ENCODE measurements at regions not wholly inside any gene's neighbourhood (a gene's known extent, or its start where the extent isn't known, plus 50 kb on each side); places are given as distances from the start of the nearest gene placed in this dataset.
"Not testable (repeated sequence)": the region's sequence is repeated elsewhere in the genome, so short reads cannot be mapped to it uniquely, and the experiment has no call there.

DNA sequence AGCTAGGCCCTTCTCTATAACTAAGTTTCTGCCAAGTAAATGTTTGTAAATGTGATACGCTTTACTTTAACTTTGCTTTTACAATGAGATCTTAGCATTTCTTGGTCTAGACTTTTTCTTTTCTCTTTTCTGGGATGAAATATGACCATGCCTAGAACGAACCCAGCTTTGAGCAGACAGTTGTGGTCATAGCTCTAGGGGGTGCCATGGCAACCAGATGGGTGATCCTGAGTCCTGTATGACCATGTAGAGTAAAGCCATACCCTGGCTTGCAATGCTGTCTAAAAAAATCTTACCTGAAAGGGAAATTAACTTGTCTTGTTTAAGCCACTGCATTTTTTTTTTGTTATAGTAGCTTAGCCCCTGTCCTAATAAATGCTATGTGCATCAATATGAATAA is 956.3 kb downstream of the SLC4A3 start:
- no peak for DNase-seq

DNA sequence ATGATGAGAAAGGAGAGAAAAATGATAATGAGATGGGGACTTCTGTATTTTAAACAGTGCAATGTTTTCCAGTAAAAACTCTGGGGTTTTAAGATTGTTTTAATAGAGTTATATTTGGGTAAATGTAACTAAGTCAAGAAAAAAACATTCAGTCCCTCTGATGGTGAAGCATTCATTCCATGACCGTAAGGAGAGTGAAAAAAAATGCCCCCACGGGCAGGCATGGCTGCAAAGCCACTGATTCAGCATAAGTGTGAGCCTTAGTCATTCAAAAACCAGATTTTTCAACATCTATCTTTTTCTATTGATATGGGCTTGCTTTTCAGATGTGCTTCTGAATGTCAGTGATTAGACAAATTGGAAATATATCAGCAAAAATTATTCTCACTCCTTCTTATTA is 957.8 kb downstream of the SLC4A3 start:
- DNase-seq = no peak

DNA sequence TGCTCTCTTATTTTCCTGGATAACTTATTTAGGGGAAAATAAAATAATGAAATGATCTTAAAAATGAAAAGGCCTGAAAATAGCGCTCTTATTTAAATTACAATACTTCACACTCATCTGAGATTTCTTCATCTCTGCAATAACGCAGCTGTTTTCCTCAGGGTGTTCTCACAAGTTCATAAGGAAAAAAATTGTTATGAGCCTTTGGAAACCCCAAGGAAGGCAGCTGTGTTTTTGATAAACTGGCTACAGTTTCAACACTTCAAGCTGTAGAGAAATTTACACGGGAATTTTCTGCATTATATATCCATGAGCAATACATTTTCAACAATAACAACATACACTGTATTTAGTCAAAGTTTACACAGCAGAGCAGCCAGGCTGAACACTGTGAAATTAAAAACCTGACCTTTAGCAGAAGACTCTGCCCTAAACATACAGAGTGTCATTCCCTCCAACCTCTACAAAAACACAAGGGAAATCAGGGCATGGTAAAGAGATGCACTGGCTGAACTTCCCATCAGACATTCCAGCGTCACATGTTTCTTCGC is 959.6 kb downstream of the SLC4A3 start:
- no peak for DNase-seq

DNA sequence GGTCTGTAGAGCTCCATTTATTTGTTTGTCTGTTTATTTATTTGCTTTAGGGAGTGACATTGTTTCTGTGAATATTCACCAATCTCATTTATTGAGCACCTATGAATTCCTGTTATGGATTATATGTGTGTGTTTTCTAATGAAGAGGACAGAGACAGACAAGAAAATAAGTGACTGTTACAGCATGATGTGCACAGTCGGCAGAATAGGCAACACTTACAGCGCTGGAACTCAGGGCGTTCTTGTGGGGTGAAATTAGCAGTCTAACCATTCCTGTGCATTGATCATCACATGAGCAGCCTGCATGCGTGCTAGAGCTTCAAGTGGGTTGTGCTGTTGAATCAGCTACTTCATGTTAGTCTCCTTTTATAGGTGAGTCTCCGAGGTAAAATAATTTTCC is 960.7 kb downstream of the SLC4A3 start:
- no peak for DNase-seq

DNA sequence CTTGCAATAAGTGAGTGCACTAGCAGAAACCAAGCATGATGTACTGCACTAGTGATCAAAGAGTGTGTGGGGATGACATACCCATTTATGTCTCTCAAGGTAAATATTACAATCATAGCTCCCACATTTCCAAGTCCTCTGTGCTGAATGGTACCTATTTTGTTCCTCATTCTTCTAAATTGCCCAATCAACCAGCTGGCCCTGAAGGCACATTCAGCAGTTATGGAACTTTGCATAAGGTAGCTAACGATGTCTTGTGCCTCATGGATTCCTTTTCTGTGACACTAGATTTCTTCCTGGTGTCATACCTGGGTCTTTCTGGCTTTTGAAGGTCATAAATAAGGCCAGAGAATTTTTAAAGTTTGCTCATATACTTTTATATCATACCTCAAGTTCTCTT is 963.0 kb downstream of the SLC4A3 start:
- no peak for DNase-seq

DNA sequence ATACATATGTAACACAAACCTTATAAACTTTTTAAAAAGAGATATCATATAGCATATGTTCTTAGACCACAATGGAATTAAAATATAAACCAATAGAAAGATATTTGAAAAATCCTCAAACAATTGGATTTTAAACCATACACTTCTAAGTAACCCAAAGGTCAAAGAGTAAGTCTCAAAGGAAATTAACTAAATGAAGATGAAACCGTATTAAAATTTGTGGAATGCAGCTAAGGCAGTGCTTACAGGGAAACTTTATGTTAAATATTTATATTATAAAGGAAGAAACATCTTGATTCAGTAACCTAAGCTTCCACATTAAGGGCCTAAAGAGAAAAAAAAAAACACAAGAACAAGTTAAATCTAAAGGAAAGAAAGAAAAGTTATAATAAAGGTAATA is 966.1 kb downstream of the SLC4A3 start:
- DNase-seq = no peak

DNA sequence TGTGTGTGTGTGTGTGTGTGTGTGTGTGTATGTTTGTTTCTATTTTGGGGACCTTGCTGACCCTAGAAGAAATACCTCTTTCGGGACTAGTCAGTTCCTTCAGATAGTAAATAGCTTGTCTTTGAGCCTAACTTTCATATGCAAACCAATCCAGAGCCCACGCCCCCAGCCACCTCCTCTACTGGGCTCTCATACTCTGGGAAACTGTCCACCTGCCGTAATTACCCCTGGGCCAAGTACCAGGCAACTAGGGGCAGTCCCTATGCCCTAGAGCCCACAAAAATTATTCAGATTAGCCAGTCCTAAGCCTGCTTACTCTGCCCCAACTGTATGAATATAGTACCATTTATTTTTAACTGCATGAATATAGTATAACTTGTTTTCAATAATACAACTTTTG is 970.4 kb downstream of the EPHA4 start:
- DNase-seq = no peak

DNA sequence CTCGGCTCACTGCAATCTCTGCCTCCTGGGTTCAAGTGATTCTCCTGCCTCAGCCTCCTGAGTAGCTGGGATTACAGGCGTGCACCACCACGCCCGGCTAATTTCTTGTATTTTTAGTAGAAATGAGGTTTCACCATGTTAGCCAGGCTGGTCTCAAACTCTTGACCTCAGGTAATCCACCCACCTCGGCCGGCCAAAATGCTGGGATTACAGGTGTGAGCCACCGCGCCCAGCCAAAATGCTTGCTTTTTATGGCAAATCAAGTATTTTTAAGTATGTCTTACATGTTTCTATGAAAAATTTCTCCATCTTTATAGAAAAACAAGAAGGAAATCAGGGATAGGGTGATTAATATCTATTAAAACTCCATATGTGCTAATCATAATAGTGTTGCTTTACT is 959.1 kb downstream of the EPHA4 start:
- DNase-seq = not testable (repeated sequence)

DNA sequence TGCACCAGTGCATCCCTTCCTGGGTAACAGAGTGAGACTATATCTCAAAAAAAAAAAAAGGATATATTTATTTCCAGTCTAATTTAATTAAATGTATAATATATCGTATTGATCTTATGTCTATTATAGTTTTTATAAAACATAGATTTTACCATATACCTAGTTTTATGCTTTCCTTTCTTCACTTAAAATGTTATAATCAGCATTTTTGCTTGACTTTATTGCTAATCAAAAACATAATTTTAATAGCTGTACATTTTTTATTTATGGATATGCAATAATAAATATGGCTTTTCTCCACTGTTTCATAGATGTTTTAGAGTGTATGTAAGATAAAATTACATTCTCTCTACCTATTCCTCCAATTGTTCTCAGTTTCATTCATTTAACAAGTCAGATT is 958.0 kb downstream of the EPHA4 start:
- no peak for DNase-seq

DNA sequence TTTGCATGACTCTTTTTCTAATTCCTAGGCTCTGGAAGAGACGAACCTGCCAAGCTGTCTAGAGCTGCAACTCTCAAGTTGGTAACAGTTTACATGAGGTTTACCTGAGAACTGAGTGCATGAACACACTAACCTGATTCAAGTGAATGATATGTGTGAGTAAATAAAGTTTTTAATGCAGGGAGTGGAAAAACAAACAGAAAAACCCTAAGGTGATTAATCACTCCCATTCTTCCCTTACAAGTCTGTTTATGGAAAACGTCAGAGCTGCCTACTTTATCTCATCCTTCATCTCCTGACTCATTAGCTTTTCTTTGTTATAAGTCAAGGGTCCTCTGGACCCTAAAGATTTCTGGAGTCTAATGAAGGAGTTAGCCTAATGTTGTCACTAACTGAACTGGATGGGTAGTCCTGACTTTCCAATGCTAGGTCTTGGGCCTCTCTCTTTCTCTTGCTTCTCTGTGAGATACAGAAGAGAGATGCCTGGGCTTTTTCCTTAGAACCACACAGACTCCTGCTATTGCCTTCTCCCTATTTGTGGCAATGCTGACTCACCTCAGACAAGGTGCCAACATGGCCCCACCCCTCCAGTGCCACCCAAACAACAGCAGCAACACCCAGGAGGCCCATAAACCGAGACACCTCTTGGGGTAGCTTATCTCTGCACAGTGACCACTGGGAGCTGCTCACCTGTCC is 952.4 kb downstream of the EPHA4 start:
- DNase-seq = no peak

DNA sequence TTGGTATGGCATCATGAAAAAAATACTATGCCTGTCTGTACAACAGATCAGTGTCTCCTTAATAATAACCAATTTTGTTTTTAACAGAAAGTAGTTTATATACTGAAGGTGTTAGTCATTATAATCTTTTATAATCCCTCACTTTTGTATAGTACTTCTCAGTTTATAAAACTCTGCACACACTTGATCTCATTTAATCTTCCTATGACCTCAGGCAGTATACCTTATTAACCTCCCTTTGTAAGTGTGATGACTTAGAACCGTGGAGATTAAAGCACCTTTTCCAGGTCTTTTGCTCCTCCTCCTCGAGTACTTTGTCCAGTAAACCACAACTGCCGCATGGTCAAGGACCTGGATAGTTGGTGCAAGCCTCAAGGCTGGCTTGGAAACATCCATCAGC is 945.5 kb downstream of the EPHA4 start:
- DNase-seq = no peak

DNA sequence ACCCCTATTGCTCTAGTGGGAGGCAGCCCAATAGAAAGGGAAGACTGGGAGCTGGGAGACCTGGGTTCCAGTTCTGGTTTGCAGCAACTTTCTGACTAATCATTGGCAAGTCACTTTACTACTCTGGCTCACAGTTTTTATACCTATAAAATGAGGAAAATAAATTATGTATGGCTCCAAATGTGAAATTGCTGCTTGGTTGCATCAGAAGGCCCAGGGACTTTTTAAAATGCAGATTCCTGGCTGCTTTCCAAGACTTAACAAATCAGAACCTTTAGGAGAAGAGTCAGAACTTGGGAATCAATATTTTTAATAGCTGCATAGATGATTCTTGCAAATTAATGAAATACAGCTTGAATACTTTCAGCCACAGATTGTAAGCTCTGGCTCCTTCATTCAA is 943.9 kb downstream of the EPHA4 start:
- no peak for DNase-seq

DNA sequence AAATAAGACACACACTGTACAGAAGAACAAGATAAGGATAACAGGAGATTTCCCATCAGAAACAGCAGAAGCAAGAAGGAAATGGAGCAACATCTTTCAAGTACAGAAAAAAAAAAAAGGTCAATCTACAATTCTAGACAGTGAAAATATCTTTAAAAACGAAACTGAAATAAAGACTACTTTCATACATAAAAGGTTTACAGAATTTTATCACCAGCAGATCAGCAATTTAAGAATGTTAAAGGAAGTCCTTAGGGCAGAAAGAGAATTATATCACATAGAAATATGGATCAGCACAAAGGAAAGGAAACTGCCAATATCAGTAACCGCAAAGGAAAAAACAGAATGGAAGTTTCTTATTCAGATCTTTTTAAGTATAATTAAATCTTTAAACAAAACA is 931.0 kb downstream of the EPHA4 start:
- no peak for DNase-seq

DNA sequence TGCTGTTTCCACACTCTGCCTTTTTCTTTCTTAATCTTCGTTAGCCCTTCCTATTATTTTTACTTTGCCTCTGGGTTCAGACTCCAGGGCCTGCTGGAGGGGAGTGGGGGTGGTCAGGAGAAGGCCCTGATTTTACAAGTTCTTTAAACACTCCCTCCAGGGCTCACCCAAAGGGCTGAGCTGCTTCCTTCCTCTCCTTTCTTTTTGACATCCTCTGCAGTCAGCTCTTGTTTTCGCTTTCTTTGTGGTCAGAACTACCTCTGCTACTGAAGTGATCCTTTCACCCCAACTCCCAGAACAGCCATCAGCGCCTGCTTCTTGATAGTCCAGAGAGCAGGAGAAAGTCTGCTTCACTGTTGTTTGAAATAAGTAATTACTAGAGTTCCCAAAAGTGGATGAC is 925.7 kb downstream of the EPHA4 start:
- no peak for DNase-seq

DNA sequence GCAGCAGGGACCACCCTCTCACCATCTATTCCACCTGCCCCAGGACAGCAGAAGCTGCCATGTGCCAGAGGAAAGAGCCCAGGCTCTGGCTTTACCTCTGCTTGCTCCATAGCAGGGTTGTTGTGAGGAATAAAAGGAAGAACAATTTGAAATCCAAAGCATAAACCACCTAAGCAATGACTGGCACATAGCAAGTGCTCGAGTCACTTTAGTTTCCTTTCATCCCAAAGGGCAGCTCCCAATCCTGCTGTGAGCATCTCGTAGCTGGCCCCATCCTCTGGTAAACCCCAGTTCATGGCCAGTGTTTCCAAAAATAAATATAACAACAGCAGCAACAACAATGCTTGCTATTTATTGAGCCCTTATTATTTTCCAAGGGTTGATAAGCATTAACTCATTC is 923.5 kb downstream of the EPHA4 start:
- DNase-seq = no peak

DNA sequence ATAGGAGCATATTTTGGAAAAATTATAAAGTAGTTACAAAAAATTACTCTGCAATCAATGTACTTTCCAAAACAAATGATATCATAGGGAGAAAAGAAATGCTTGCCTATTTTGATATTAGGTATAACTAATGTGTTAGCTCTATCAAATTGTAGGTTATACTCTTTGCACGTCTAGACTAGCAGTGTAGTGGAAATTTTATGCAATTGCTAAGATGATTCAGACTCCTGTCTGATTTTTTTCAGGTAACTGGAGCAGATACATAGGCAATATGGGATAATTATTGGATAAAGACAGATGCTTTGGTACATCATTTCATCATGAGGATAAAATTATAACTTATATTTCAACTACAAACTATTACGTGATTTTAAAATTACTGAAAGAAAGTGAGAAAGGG is 918.3 kb downstream of the EPHA4 start:
- no peak for DNase-seq

DNA sequence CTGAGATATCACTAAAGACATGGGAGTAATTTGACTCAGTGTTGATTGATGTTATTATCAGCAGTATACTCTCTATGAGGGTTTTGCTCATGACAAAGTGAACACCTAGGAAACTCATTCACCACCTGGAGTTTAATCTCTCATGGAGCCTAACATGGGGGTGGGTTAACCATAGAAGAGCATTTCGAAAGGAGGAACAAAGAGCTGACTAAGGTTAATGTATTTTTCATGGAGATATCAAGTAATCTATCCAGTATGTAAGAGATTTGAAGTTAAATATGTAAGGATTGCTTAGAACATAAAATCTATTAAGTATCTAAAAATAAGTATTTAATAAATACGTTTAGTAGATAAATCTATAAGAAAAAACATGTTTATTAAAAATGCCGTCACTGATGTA is 917.8 kb downstream of the EPHA4 start:
- DNase-seq = no peak

DNA sequence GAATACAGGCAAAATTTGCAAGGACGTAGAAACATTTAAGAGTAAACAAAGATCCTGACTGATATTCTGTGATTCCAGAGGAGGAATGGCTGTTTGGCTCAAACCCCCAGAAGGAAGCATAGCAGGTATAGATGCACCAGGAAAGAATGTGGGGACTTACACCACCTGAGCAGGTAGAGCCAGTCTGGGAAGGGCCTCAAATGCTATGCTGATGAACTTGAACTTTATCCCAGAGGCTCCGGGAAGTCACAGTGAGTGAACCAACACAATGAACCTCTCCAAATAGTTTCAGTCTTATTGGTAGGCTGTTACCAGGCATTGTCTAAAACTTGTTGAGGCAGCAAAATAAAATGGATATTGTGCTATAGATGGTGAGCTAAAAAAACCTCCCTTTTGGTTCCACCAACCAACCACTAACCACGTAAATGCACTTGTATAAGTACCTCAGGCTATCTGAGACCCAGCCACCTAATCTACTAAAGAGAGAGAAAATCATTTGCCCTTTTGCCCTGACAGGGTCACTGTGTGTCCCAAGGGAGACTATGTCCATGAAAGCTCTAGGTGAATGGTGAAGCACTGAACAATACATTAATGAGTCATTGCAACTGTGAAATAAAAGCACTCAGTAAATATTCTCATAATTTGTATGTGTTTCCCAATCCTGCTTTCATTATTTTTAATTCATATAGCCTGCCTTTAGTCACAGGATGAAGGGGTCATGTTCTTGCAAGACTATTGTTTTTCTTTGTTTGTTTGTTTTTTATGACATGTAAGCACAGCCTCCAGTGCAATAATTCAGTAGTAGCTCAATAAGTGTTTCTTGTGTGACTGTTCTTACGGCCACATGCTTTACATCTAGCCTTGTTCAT is 911.6 kb downstream of the EPHA4 start:
- DNase-seq = no peak

DNA sequence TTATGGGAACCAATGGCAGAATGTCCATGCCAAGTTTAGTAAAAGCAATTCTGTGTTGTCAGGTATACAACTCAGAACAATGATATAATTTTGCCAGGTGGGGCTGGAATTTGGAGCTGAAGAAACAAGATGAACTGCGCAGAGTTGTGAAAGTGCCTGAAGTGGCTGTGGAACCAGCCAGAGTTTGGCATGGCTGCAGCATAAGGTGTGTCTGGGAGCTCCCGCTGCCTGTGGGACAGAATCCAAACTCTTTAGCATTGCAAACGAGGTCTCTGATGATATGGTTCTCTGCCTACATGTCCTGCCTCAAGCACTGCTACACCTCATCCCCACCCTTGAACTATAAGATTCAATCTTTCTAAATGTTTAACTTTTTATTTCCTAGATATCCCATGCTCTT is 909.7 kb downstream of the EPHA4 start:
- no peak for DNase-seq

DNA sequence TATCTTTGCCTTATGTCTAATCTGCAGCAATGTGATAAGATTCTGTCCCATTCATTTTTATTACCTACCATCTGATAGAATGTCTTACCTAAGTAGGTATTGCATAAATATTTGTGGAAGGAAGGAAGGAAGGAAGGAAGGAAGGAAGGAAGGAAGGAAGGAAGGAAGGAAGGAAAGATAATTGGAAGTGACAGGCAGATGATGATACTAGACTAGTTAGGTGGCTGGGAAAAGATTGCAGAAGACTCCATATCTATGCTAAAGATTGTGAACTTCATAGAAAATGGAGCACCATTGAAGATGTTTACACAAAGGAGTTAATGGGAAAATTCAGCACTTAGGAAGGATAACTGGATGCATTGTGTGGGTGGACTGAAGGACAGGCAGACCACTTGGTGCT is 909.0 kb downstream of the EPHA4 start:
- DNase-seq = no peak

DNA sequence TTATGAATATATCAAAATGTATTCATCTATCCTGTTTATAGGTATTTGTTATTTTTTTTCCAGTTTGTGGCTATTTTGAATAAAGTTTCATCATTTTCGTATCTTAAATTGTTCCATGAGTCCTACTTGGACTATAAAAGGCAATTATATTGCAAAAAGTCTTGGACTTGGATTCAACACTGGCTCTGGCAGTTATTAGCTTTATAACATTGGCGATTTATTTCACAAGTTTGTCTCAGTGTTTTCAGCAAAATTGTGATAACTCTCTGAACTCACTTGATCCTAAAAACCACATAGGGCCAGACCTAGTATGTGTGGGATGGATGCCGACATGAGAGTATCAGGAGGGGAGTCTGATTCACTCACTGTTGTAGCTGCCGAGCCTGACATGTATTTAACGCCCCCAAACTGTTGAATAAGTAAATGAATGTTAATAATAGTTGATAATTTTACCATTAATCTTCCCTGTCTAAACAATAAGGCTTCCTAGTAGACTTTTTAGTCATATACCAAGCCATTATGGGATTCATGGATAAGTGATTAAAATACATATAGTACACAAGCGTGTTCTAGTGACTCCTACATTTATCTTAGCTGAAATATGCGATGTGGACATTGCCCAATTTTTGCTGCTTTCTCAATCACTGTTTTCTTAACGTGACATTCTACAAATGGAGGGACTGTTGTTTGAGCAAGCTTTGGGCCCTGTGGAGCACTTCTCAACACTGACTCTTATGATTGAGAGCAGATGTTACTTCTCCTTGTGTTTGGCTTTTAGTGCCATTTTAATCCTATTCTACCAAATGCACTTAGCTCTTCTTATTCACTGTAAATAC is 907.6 kb downstream of the EPHA4 start:
- DNase-seq = no peak

DNA sequence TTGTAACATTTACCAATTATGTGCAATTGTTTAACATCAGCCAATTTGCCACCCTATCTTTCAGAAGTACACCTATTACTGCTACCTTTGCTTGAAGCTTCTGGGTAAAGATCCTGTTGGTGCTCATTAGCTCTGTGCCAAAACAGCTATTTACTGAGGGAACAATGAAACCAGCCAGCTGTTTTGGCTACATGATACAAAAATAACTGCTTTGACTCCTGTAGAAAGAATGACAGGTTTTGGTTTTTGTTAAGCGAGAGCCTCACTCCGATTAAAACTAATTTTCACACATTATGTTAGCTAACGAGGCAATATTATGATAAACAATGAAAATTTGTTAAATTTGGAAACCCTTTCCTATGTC is 907.0 kb downstream of the EPHA4 start:
- DNase-seq = no peak

DNA sequence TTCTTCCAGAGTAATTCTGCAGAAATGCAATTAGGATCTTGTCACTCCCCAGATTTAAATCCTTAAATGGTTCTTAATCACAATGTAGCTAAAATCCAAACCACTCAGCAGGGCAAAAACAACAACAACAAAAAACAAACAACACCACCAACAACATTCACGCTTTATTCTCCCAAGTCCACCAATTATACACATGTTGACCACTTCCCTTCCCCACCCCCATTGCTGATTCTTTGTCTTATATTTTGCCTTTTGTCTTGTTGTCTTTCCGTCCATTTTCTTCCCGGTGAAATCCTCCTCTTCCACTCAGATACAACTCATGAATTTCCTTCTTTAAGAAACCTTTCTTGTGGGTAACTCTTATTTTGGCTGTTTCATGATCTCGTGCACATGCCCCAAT is 902.8 kb downstream of the EPHA4 start:
- DNase-seq = no peak

DNA sequence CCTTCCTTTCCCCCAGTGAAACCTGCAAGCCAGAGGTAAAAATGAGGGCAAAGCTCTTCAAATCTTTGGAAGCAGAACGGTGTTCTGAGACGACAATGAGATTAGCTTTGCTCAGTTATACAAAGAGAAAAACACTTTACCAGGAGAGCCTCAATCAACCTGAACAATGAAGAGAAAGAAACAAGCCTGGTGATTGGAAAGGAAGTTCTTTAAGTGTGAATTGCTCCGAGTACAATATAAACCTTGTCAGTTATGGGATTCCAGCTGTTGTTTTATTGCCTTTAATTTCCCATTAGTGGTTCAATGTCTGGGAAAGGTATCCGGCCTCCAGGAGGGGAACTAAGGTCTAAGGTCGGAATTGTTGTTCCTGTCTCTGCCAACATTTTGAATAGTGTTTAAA is 901.6 kb downstream of the EPHA4 start:
- no peak for DNase-seq

All from stimulated activated CD4-positive, alpha-beta T cell treated with anti-CD3 and anti-CD28 coated beads, Interleukin-12 subunit alpha, Interleukin-12 subunit beta, amount 100 ng/mL, for 4 hours (primary cell).